SU-DHL-6 (cell line): ENCODE measurements at regions not wholly inside any gene's neighbourhood (a gene's known extent, or its start where the extent isn't known, plus 50 kb on each side); places are given as distances from the start of the nearest gene placed in this dataset.

Experiments
- CTCF ChIP-seq: fragments of 200-600 bp; sonication (generic); IDR thresholded peaks from one replicate; pipeline ENCODE4 v1.5.1; 2017; ENCODE audit warnings: antibody characterized with exemption, mild to moderate bottlenecking, low read length, moderate library complexity; ENCODE audit not compliant: insufficient read depth, poor library complexity, severe bottlenecking
- EZH2phosphoT487 ChIP-seq: fragments of 200-600 bp; sonication (generic), shearing (Covaris generic); conservative IDR thresholded peaks from 2 replicates; pipeline ENCODE4 v1.6.1; 2018; ENCODE audit warnings: mild to moderate bottlenecking, antibody characterized with exemption, low read length, moderate library complexity, mixed read lengths

- TF ChIP-seq CTCF (no peak), EZH2phosphoT487 (no peak)
Measured at GRCh38 chr5:120258123-120258522, 206.0 kb upstream of the PRR16 start.
